ENCODE measurements at regions not wholly inside any gene's neighbourhood (a gene's known extent, or its start where the extent isn't known, plus 50 kb on each side); places are given as distances from the start of the nearest gene placed in this dataset.

- DNase-seq (no peak), ATAC-seq (no peak)
- Histone ChIP-seq H3K4me3 (no peak overlapping the region), H3K4me1 (no peaks in the 10 kb centered on the region), H3K9me3 (no peaks in the 10 kb centered on the region), H3K36me3 (no peaks in the 10 kb centered on the region), H3K27me3 (no peaks in the 10 kb centered on the region), H3K27ac (no peak overlapping the region)
- TF ChIP-seq CTCF (IDR thresholded peaks at IDR 0.05) (no peak), POLR2A (IDR thresholded peaks at IDR 0.05) (no peak)
- intact Hi-C loops (cut with DNase I): no loop called here
Observed at GRCh38 chr18:29960539-29960938, 1082.0 kb downstream of the DSC3 start.

GRCh38 chr18:29930231-29930630, 1112.3 kb downstream of the DSC3 start:
- no peak overlapping the region for H3K27ac ChIP-seq
- H3K36me3 ChIP-seq: no peaks in the 10 kb centered on the region
- 33% methylated on average over 1 of the region's 1 CpG for WGBS (ENCODE audit: insufficient coverage, low coverage, low lambda C conversion rate, missing lambda C conversion rate)
- no peaks in the 10 kb centered on the region for H3K9me3 ChIP-seq
- no peaks in the 10 kb centered on the region for H3K4me1 ChIP-seq
- ATAC-seq (no peak), DNase-seq (no peak)
- H3K27me3 ChIP-seq: no peaks in the 10 kb centered on the region
- intact Hi-C loops (cut with DNase I): no loop called here
- H3K4me3 ChIP-seq: no peak overlapping the region
- TF ChIP-seq CTCF (IDR thresholded peaks at IDR 0.05) (no peak), POLR2A (IDR thresholded peaks at IDR 0.05) (no peak)

GRCh38 chr18:29928081-29928480, 1114.5 kb downstream of the DSC3 start:
- Histone ChIP-seq H3K4me1 (no peaks in the 10 kb centered on the region), H3K27ac (no peak overlapping the region), H3K9me3 (no peaks in the 10 kb centered on the region), H3K4me3 (no peak overlapping the region), H3K36me3 (no peaks in the 10 kb centered on the region), H3K27me3 (no peaks in the 10 kb centered on the region)
- ATAC-seq (no peak), DNase-seq (no peak)
- TF ChIP-seq POLR2A (IDR thresholded peaks at IDR 0.05) (no peak), CTCF (IDR thresholded peaks at IDR 0.05) (no peak)
- 49% methylated on average over 6 of the region's 6 CpGs for WGBS (ENCODE audit: insufficient coverage, low coverage, low lambda C conversion rate, missing lambda C conversion rate)
- intact Hi-C loops (cut with DNase I): no loop called here

GRCh38 chr18:29925566-29925965, 1117.0 kb downstream of the DSC3 start:
- Histone ChIP-seq H3K36me3 (no peaks in the 10 kb centered on the region), H3K4me1 (no peaks in the 10 kb centered on the region), H3K4me3 (no peak overlapping the region), H3K27me3 (no peaks in the 10 kb centered on the region), H3K27ac (no peak overlapping the region), H3K9me3 (no peaks in the 10 kb centered on the region)
- TF ChIP-seq POLR2A (IDR thresholded peaks at IDR 0.05) (no peak), CTCF (IDR thresholded peaks at IDR 0.05) (no peak)
- ATAC-seq (no peak), DNase-seq (no peak)
- WGBS (ENCODE audit: insufficient coverage, low coverage, low lambda C conversion rate, missing lambda C conversion rate): 77% methylated on average over 1 of the region's 1 CpG
- intact Hi-C loops (cut with DNase I): no loop called here

GRCh38 chr18:29912351-29912750, 1130.2 kb downstream of the DSC3 start:
- whole genome bisulfite sequencing (ENCODE audit: insufficient coverage, low coverage, low lambda C conversion rate, missing lambda C conversion rate): 35% methylated on average over 4 of the region's 7 CpGs
- peak in 1 of 3 donors; percentile 38 for DNase-seq

More at GRCh38 chr18:29912351-29912750, 1130.2 kb downstream of the DSC3 start:
- no peaks in the 10 kb centered on the region for H3K36me3 ChIP-seq
- no peaks in the 10 kb centered on the region for H3K27me3 ChIP-seq
- intact Hi-C loops (cut with DNase I): no loop called here
- TF ChIP-seq CTCF (IDR thresholded peaks at IDR 0.05): no peak
- no peak for TF ChIP-seq POLR2A (IDR thresholded peaks at IDR 0.05)
- ATAC-seq: no peak
- H3K4me1 ChIP-seq: no peaks in the 10 kb centered on the region
- H3K4me3 ChIP-seq: no peak overlapping the region
- no peak overlapping the region for H3K27ac ChIP-seq
- H3K9me3 ChIP-seq: no peaks in the 10 kb centered on the region
